Keratinocyte (primary cell): ENCODE measurements at regions not wholly inside any gene's neighbourhood (a gene's known extent, or its start where the extent isn't known, plus 50 kb on each side); places are given as distances from the start of the nearest gene placed in this dataset.

Experiments
- DNase-seq: peaks from one replicate; pipeline ENCODE4 v3.0.0-alpha.2; 2011; ENCODE audit warnings: low read depth, missing footprints, low spot score
- FAIRE-seq: peaks from 2 replicates; lab custom pipeline; 2011; peaks lifted over from hg19 to GRCh38; lab: Jason Lieb, UNC
- H2AFZ ChIP-seq: 2 replicates; pipeline ENCODE4 v1.6.0; 2012; ENCODE audit warnings: low read length, control low read depth, inconsistent platforms; ENCODE audit not compliant: control insufficient read depth
- H3K27ac ChIP-seq: 2 replicates; pipeline ENCODE4 v1.5.1; 2011; ENCODE audit warnings: low read length; ENCODE audit not compliant: control insufficient read depth, insufficient read depth
- H3K27me3 ChIP-seq: 3 replicates; pipeline ENCODE4 v1.6.0; 2011; ENCODE audit warnings: low read length; ENCODE audit not compliant: control insufficient read depth, insufficient read depth; ENCODE audit errors: extremely low read depth
- H3K36me3 ChIP-seq, 2 experiments: 2 replicates in 1 of 2; 3 replicates in 1 of 2; pipeline ENCODE4 v1.5.1; 2011; ENCODE audit warnings: low read length in 2 of 2, mild to moderate bottlenecking in 1 of 2; ENCODE audit not compliant: control insufficient read depth in 2 of 2, insufficient read depth in 2 of 2; ENCODE audit errors: extremely low read depth in 1 of 2
- H3K4me1 ChIP-seq: 3 replicates; pipeline ENCODE4 v1.5.1; 2011; ENCODE audit warnings: low read length; ENCODE audit not compliant: control insufficient read depth, insufficient read depth; ENCODE audit errors: extremely low read depth
- H3K4me2 ChIP-seq: 3 replicates; pipeline ENCODE4 v1.6.0; 2011; ENCODE audit warnings: low read depth, low read length; ENCODE audit not compliant: control insufficient read depth, insufficient read depth; ENCODE audit errors: extremely low read depth
- H3K4me3 ChIP-seq, 3 experiments: fragments of 200-600 bp in 1 of 3; sonication (generic) in 1 of 3; 2 replicates in 2 of 3; 3 replicates in 1 of 3; pipeline ENCODE4 v1.5.1; 2011 to 2016; ENCODE audit warnings: low read length in 3 of 3, mild to moderate bottlenecking in 3 of 3, control low read depth in 2 of 3, inconsistent platforms in 1 of 3, low read depth in 1 of 3, mixed read lengths in 1 of 3, mixed run types in 1 of 3, moderate library complexity in 1 of 3; ENCODE audit not compliant: control insufficient read depth in 2 of 3, insufficient read depth in 2 of 3; ENCODE audit errors: extremely low read depth in 1 of 3
- H3K79me2 ChIP-seq: 2 replicates; pipeline ENCODE4 v1.6.0; 2012; ENCODE audit warnings: low read length; ENCODE audit not compliant: control insufficient read depth, insufficient read depth
- H3K9ac ChIP-seq: 3 replicates; pipeline ENCODE4 v1.6.0; 2011; ENCODE audit warnings: low read length; ENCODE audit not compliant: control insufficient read depth, insufficient read depth; ENCODE audit errors: extremely low read depth
- H3K9me1 ChIP-seq: 3 replicates; pipeline ENCODE4 v1.6.0; 2011; ENCODE audit warnings: low read length; ENCODE audit not compliant: control insufficient read depth, insufficient read depth; ENCODE audit errors: extremely low read depth
- H3K9me3 ChIP-seq: 2 replicates; pipeline ENCODE4 v1.5.1; 2012; ENCODE audit warnings: low read depth, low read length; ENCODE audit not compliant: control insufficient read depth
- H4K20me1 ChIP-seq: 3 replicates; pipeline ENCODE4 v1.6.0; 2011; ENCODE audit warnings: low read length; ENCODE audit not compliant: control insufficient read depth, insufficient read depth; ENCODE audit errors: extremely low read depth
- CTCF ChIP-seq, 3 experiments: IDR thresholded peaks in 1 of 3; conservative IDR thresholded peaks in 1 of 3; optimal IDR thresholded peaks in 1 of 3; 2 replicates in 2 of 3; 3 replicates in 1 of 3; pipeline versions ENCODE3 to v1.5.1; 2011; ENCODE audit warnings: low read length in 3 of 3, mild to moderate bottlenecking in 3 of 3, moderate library complexity in 2 of 3, control low read depth in 1 of 3, inconsistent platforms in 1 of 3; ENCODE audit not compliant: insufficient read depth in 2 of 3; ENCODE audit errors: extremely low read depth in 1 of 3
- EZH2 ChIP-seq: IDR thresholded peaks from one replicate; pipeline ENCODE4 v1.6.1; 2012; ENCODE audit warnings: inconsistent platforms, mild to moderate bottlenecking, low read length, moderate library complexity
- dilution Hi-C: fragments of 300-500 bp; cut with MboI; formaldehyde crosslinking; loops from one replicate; pipeline ENCODE4 v1.7.0; 2020; ENCODE audit warnings: low sequenced_read_pairs; ENCODE audit not compliant: extremely low pct_ligation_motif_present

GRCh38 chr2:226581004-226581403 lies 218.6 kb downstream of the IRS1 start:
- no peak overlapping the region for H3K4me3 ChIP-seq
- TF ChIP-seq CTCF (optimal IDR thresholded peaks at IDR 0.05 in 1 of 3, IDR thresholded peaks at IDR 0.05 in 1 of 3, conservative IDR thresholded peaks at IDR 0.05 in 1 of 3; ENCODE audit: extremely low read depth in 1 of 3, insufficient read depth in 2 of 3, low read length in 3 of 3): no peak
- TF ChIP-seq EZH2: no peak
- DNase-seq (no peak), FAIRE-seq (peak; percentile 52)
- no peaks in the 10 kb centered on the region for H3K27me3 ChIP-seq
- no peaks in the 10 kb centered on the region for H3K36me3 ChIP-seq
- H2AFZ ChIP-seq: no peak overlapping the region
- no peak overlapping the region for H3K4me2 ChIP-seq
- H3K9me1 ChIP-seq: no peaks in the 10 kb centered on the region
- H3K9me3 ChIP-seq: peaks cover 1% of the 10 kb centered on the region
- H3K9ac ChIP-seq: no peak overlapping the region
- no peaks in the 10 kb centered on the region for H4K20me1 ChIP-seq
- H3K79me2 ChIP-seq: no peaks in the 10 kb centered on the region
- no peak overlapping the region for H3K27ac ChIP-seq
- dilution Hi-C loops: no loop called here
- H3K4me1 ChIP-seq: peaks cover 18% of the 10 kb centered on the region

- H3K27me3 ChIP-seq: no peaks in the 10 kb centered on the region
- H3K27ac ChIP-seq: no peak overlapping the region
- H3K4me3 ChIP-seq: no peak overlapping the region
- peaks cover 18% of the 10 kb centered on the region for H3K4me1 ChIP-seq
- no peaks in the 10 kb centered on the region for H3K79me2 ChIP-seq
- H2AFZ ChIP-seq: no peak overlapping the region
- no peaks in the 10 kb centered on the region for H3K36me3 ChIP-seq
- no peaks in the 10 kb centered on the region for H3K9me1 ChIP-seq
- dilution Hi-C loops: no loop called here
- no peak overlapping the region for H3K4me2 ChIP-seq
- H4K20me1 ChIP-seq: no peaks in the 10 kb centered on the region
- DNase-seq (no peak), FAIRE-seq (no peak)
- peaks cover 1% of the 10 kb centered on the region for H3K9me3 ChIP-seq
- TF ChIP-seq EZH2 (no peak), CTCF (optimal IDR thresholded peaks at IDR 0.05 in 1 of 3, IDR thresholded peaks at IDR 0.05 in 1 of 3, conservative IDR thresholded peaks at IDR 0.05 in 1 of 3; ENCODE audit: extremely low read depth in 1 of 3, insufficient read depth in 2 of 3, low read length in 3 of 3) (no peak)
- H3K9ac ChIP-seq: no peak overlapping the region
Measured at GRCh38 chr2:226580403-226580802, 219.2 kb downstream of the IRS1 start.
